ENCODE measurements at regions not wholly inside any gene's neighbourhood (a gene's known extent, or its start where the extent isn't known, plus 50 kb on each side); places are given as distances from the start of the nearest gene placed in this dataset.

DNA sequence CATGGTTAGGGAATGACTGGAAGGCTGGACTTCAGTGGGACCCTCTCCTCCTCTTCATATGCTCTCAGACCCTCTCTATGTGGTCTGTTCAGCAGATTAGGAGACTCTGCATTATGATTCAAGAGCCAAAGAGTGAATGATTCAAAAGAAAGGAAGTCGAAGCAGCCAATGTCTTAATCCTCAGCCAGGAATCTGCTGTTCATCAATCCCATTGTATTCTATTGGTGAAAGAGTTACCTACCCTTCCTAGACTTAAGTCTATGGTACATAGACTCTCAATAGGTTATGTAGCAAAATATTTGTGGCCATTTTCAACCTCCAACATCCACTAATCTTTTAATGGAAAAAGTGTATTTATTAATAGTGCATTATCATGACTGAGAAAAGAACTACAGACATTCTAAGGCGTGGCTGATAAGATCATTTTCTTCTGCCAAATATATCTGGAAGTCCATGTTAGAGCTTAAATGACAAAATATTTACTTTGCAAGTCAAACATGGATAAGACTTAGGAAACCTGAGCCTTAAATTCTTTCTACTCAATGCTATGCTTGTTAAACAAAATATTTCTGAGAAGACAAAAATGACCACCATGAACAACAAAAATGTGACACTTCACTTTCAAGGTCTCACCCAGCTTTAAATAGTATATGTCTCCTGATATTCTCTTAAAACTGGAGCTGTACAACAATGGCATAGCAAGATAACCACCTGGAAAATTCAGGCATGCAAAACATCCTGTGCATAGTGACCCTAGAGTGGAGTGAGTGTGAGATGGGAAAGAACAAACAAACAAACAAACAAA lies 1100.6 kb downstream of the GALC start:
- TF ChIP-seq CTCF (IDR thresholded peaks at IDR 0.05; ENCODE audit: low read length) = no peak
- TF ChIP-seq EZH2phosphoT487 (IDR thresholded peaks at IDR 0.05; ENCODE audit: low read length) = no peak
- TF ChIP-seq EZH2 (optimal IDR thresholded peaks at IDR 0.05; ENCODE audit: low read depth, low read length) = no peak
